Panc1 (cell line): ENCODE measurements at regions not wholly inside any gene's neighbourhood (a gene's known extent, or its start where the extent isn't known, plus 50 kb on each side); places are given as distances from the start of the nearest gene placed in this dataset.

Experiments used
- CTCF ChIP-seq: fragments of 450-650 bp; IDR thresholded peaks from 2 replicates; pipeline ENCODE4 v1.5.1; 2017; ENCODE audit warnings: mild to moderate bottlenecking
- POLR2AphosphoS5 ChIP-seq: IDR thresholded peaks from 2 replicates; pipeline ENCODE4 v1.6.1; 2012; ENCODE audit warnings: mild to moderate bottlenecking, low read depth, low read length, moderate library complexity
- REST ChIP-seq, 2 experiments: IDR thresholded peaks; 2 replicates each; pipeline ENCODE4 v1.6.1; 2011 to 2012; ENCODE audit warnings: low read depth in 2 of 2, control low read depth in 1 of 2, low read length in 1 of 2, mild to moderate bottlenecking in 1 of 2, moderate library complexity in 1 of 2; ENCODE audit not compliant: insufficient read depth in 1 of 2
- SIN3A ChIP-seq: IDR thresholded peaks from 2 replicates; pipeline ENCODE4 v1.6.1; 2012; ENCODE audit warnings: low read depth, mild to moderate bottlenecking, low read length, moderate library complexity, borderline replicate concordance; ENCODE audit not compliant: insufficient read depth
- TCF7L2 ChIP-seq: IDR thresholded peaks from 2 replicates; pipeline ENCODE4 v1.6.1; 2011; ENCODE audit warnings: mild to moderate bottlenecking, low read depth, low read length, inconsistent platforms

- TF ChIP-seq CTCF (no peak), REST (IDR thresholded peaks at IDR 0.05; ENCODE audit: insufficient read depth in 1 of 2, low read depth in 2 of 2, low read length in 1 of 2) (no peak), POLR2AphosphoS5 (no peak), TCF7L2 (no peak), SIN3A (no peak)
Measured at GRCh38 chr4:36870121-36870520, 374.4 kb upstream of the NWD2 start.
